HCT116 (cell line): ENCODE measurements at regions not wholly inside any gene's neighbourhood (a gene's known extent, or its start where the extent isn't known, plus 50 kb on each side); places are given as distances from the start of the nearest gene placed in this dataset.

Source experiments
- POLR2A ChIP-seq: IDR thresholded peaks from 2 replicates; pipeline ENCODE4 v1.7.0; 2011; ENCODE audit warnings: borderline replicate concordance; ENCODE audit not compliant: insufficient read depth, insufficient read length; ENCODE audit errors: extremely low read depth
- POLR2AphosphoS5 ChIP-seq: IDR thresholded peaks from 2 replicates; pipeline ENCODE4 v1.6.1; 2011; ENCODE audit warnings: mild to moderate bottlenecking, low read depth, low read length, moderate library complexity

- TF ChIP-seq POLR2AphosphoS5 (no peak), POLR2A (no peak)
Measured at GRCh38 chr16:86889974-86890373, 311.6 kb downstream of the FOXL1 start.
